ENCODE measurements at regions not wholly inside any gene's neighbourhood (a gene's known extent, or its start where the extent isn't known, plus 50 kb on each side); places are given as distances from the start of the nearest gene placed in this dataset.

- Histone ChIP-seq H3K36me3 (replicated peaks in 1 of 2; ENCODE audit: control insufficient read depth in 1 of 2, insufficient read depth in 2 of 2, low read length in 2 of 2) (no peaks in the 10 kb centered on the region), H3K4me1 (ENCODE audit: control insufficient read depth in 1 of 2, insufficient read depth in 2 of 2, low read length in 2 of 2) (peaks cover 17 to 20% of the 10 kb centered on the region in 2 donors), H3K27ac (ENCODE audit: low read depth in 1 of 2, low read length in 2 of 2) (no peak overlapping the region), H3K4me3 (replicated peaks in 1 of 3; ENCODE audit: low read depth in 2 of 3, low read length in 3 of 3) (no peak overlapping the region), H3K27me3 (ENCODE audit: control insufficient read depth in 2 of 2, insufficient read depth in 2 of 2, low read length in 2 of 2) (no peaks in the 10 kb centered on the region), H3K4me2 (replicated peaks; ENCODE audit: extremely low read depth, low read length, poor library complexity, severe bottlenecking) (no peak overlapping the region), H3K79me2 (ENCODE audit: insufficient read depth, low read length) (no peaks in the 10 kb centered on the region), H2AFZ (ENCODE audit: insufficient read depth, low read depth, low read length, poor library complexity, severe bottlenecking) (peak overlapping the region; percentile 24), H3K9me3 (replicated peaks in 1 of 2; ENCODE audit: control insufficient read depth in 1 of 2, insufficient read depth in 1 of 2, low read length in 2 of 2) (no peaks in the 10 kb centered on the region), H3K9ac (ENCODE audit: insufficient read depth, low read length, poor library complexity, severe bottlenecking) (no peak overlapping the region), H4K20me1 (ENCODE audit: insufficient read depth, low read length) (no peaks in the 10 kb centered on the region)
- no peak for TF ChIP-seq CTCF (IDR thresholded peaks at IDR 0.05)
- 100% methylated on average over 1 of the region's 1 CpG for WGBS (ENCODE audit: insufficient coverage)
- Mint-ChIP-seq H3K9me3 (peaks cover 0 to 3% (median 0%) of the 10 kb centered on the region in 7 donors), H3K4me1 (peaks cover 28% of the 10 kb centered on the region), H3K27ac (no peak overlapping the region), H3K4me3 (no peak overlapping the region), H3K27me3 (ENCODE audit: low read depth in 3 of 3) (peaks cover 0 to 3% (median 0%) of the 10 kb centered on the region in 3 donors), H3K36me3 (no peaks in the 10 kb centered on the region)
- intact Hi-C loops (cut with micrococcal nuclease): no loop called here
- DNase-seq: no peak
Measured at GRCh38 chr12:89231686-89232085, 120.6 kb downstream of the DUSP6 start.

DNA sequence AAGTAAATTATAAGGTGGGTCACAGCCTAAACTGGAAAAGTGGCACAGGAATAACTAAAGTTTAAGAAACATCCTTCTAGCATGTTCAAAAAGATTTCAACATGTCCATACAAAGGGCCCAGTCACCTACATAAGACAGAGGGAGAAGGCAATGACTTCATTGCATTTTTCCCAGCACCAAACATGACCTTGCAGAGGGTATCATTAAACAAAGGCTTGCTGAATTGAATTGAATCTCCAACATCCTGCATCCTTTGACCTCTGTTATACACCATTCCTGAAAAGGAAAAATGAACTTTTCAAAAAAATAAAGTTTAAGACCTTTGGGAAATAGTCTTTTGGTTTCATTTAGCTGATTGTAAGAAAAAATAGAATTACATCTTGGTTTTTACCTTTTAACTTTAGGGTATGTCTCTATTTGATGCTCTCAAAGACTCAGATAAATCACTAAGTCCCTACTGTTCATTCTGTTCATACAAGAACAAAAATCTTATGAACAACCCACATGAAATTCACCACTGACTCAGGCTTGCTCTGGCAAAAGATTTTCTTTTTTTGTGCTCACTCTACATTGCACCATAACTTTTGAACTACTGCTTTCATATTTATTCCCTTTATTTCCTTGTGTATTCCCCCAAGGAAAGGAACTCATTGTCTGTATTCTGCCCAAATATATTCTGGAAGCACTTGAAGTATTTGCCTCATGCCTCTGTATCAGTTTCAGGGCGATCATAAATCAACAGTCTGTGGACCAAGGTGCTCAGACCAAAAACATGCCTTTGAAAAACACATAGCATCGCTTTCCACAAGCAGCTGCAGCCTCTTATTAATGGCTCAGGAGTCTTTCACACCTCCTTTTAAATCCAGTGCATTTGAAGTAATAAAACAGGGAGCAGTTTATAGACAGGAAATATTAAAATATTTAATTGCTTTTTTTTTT is 121.7 kb downstream of the DUSP6 start:
- Mint-ChIP-seq H3K27me3 (ENCODE audit: low read depth in 3 of 3) (peaks cover 0 to 1% (median 1%) of the 10 kb centered on the region in 3 donors), H3K36me3 (no peaks in the 10 kb centered on the region), H3K4me3 (no peak overlapping the region), H3K4me1 (peaks cover 24% of the 10 kb centered on the region), H3K27ac (no peak overlapping the region), H3K9me3 (peaks cover 0 to 3% (median 0%) of the 10 kb centered on the region in 7 donors)
- no peak overlapping the region for H3K4me3 ChIP-seq (replicated peaks in 1 of 3; ENCODE audit: low read depth in 2 of 3, low read length in 3 of 3)
- 100% methylated on average over 1 of the region's 2 CpGs for WGBS (ENCODE audit: insufficient coverage)
- H3K4me1 ChIP-seq (ENCODE audit: control insufficient read depth in 1 of 2, insufficient read depth in 2 of 2, low read length in 2 of 2): peaks cover 11 to 14% of the 10 kb centered on the region in 2 donors
- TF ChIP-seq CTCF (IDR thresholded peaks at IDR 0.05): no peak
- H4K20me1 ChIP-seq (ENCODE audit: insufficient read depth, low read length): no peaks in the 10 kb centered on the region
- no peak overlapping the region for H3K27ac ChIP-seq (ENCODE audit: low read depth in 1 of 2, low read length in 2 of 2)
- H3K36me3 ChIP-seq (replicated peaks in 1 of 2; ENCODE audit: control insufficient read depth in 1 of 2, insufficient read depth in 2 of 2, low read length in 2 of 2): no peaks in the 10 kb centered on the region
- intact Hi-C loops (cut with micrococcal nuclease): no loop called here
- H3K27me3 ChIP-seq (ENCODE audit: control insufficient read depth in 2 of 2, insufficient read depth in 2 of 2, low read length in 2 of 2): no peaks in the 10 kb centered on the region
- no peak overlapping the region for H3K9ac ChIP-seq (ENCODE audit: insufficient read depth, low read length, poor library complexity, severe bottlenecking)
- no peaks in the 10 kb centered on the region for H3K79me2 ChIP-seq (ENCODE audit: insufficient read depth, low read length)
- H3K4me2 ChIP-seq (replicated peaks; ENCODE audit: extremely low read depth, low read length, poor library complexity, severe bottlenecking): no peak overlapping the region
- no peak for DNase-seq
- no peak overlapping the region for H2AFZ ChIP-seq (ENCODE audit: insufficient read depth, low read depth, low read length, poor library complexity, severe bottlenecking)
- no peaks in the 10 kb centered on the region for H3K9me3 ChIP-seq (replicated peaks in 1 of 2; ENCODE audit: control insufficient read depth in 1 of 2, insufficient read depth in 1 of 2, low read length in 2 of 2)

Data from CD14-positive monocyte (primary cell).